ENCODE measurements at regions not wholly inside any gene's neighbourhood (a gene's known extent, or its start where the extent isn't known, plus 50 kb on each side); places are given as distances from the start of the nearest gene placed in this dataset.

- no peak for DNase-seq
- no peak for TF ChIP-seq CTCF (IDR thresholded peaks at IDR 0.05)
- H3K9me3 ChIP-seq, result peaks cover 0 to 23% (median 2%) of the 10 kb centered on the region in 3 donors
- H3K36me3 ChIP-seq, result no peaks in the 10 kb centered on the region
- no peak overlapping the region for H3K27ac ChIP-seq
- no peak overlapping the region for H3K4me3 ChIP-seq
- H3K27me3 ChIP-seq, result peaks cover 0 to 61% of the 10 kb centered on the region in 2 donors
- no peaks in the 10 kb centered on the region for H3K4me1 ChIP-seq
- intact Hi-C loops (cut with DNase I; ENCODE audit: low total_unique reads), result no loop called here
Observed at GRCh38 chr1:11590395-11590794, 63.8 kb downstream of the FBXO2 start.
